NCI-H69 (cell line): ENCODE measurements at regions not wholly inside any gene's neighbourhood (a gene's known extent, or its start where the extent isn't known, plus 50 kb on each side); places are given as distances from the start of the nearest gene placed in this dataset.

ENCODE experiments used
- DNase-seq: peaks from one replicate; lab custom pipeline; 2025; lab: John Stamatoyannopoulos, UW

DNA sequence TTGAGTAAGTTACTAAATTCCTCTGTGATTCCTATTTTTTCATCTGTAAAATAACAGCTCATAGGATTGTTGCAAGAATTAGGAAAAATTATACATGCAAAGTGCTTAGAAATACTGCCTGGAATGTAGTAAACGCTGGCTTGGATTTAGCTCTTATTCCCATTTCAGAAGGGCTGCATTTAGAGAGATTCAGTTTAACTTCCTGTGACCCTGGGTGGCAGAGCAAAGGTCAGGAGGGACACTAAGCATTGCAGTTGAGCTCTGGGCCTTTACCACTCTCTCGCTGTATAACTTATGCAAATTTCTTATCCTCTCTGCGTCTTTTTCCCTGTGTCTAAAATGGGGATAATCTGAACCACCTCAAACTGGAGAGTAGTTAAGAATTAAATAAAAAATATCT lies 241.0 kb upstream of the POU3F1 start:
- no peak for DNase-seq

DNA sequence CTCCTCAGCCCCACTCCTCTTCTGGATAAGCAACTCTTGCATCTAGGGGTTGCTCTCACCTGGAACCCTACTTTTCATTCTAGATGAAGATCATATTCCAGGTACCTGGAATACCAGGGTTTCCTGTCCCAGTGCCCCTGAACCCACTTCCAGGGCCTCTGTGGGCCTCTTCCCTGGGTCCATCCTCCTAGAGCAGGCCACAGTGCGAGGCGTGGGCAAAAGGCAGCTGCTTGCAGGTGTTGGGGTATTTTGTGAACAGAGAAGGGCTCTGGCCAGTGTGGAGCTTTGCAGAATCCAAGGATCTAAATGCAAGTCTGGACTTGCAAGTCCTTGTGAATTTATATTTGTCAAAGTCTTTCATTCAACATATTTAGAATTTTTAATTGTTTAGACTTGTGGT lies 240.4 kb upstream of the POU3F1 start:
- DNase-seq, result no peak

DNA sequence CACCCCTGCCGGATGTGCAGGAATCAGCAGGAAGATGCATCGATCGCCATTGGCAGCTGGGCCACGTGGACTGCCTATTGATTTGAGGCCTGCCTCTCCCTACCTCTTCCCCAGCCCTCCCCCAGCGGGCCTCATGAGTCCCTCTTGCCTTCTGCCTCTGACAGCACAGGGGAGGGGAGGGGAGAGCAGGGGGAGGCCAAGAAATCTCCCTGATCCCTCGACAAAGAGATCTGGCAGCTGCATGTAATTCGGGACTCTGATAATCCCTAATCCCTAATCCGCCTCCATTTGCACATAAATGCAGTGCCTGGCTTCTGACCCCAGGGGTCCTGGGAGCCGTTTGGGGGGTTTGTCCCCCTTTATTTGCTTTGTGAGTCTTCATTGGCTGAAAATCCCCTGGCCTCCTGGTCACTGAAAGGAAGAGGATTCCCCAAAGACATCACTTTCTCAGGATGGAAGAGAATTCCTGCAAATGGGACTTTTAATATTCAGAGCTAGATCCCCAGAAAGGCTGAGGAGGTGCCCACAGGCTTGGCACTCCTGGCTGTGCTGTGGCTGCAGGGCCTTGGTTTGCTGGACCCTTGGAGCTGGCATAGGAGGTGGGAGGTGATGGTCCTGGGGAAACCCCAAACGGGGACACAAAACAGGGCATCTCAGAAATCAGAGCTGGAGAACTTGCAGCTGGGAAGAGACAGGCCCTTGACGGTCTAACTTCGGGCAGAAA lies 239.4 kb upstream of the POU3F1 start:
- no peak for DNase-seq

DNA sequence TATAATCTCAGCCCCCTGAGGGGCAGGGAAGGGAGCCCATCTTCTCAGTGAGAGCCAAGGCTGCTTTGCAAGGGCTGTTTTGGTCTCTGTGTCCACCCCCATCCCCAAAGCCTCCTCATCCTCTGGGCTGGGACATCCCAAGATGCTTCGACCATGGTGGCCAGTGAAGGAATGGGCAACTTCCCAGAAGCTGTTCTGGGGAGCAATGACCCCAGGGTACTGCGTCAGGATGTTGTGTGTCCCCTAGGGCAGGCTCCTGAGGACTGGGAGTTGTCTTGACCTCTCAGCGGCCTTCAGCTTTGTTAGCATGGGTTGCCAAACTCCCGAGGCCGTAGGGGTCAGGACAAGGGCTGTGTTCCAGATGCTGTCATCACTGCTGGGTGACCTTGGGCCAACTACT lies 238.4 kb upstream of the POU3F1 start:
- no peak for DNase-seq

DNA sequence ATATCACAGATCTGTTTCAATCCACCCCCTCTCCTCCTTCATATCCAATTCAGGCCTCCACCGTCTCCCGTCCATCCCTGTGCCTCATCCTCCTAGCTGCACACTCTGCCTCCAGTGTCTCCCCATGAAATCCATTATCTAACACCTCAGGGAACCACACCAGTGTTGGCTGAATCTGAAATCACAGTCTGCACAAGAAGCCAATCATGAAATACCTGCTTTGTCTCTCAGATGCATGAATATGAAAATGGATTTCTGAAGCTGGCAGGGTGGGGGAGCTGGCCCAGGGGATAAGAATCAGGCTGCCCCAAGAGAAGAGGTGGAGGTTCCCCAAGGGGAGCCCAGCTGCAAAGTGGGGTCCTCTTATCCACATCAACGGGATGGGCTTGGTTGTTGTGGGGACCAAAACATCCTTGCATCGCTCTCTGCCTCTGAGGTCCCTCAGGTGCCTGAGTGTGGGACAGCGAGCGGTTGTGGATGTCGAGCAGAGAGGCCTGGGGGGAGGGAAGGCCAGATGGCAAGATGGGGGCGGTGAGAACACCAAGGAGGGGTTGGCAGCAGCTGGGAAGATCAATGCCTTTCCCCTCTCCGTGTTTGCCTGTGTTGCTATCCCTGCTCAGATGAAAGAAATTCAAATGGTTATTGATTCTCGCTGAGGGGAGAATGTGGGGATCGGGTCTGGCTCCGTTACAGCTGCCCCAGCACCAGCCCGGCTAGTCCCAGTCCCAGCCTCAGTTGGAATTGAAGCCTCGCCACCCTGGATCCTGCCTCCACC lies 237.3 kb upstream of the POU3F1 start:
- DNase-seq, result no peak

DNA sequence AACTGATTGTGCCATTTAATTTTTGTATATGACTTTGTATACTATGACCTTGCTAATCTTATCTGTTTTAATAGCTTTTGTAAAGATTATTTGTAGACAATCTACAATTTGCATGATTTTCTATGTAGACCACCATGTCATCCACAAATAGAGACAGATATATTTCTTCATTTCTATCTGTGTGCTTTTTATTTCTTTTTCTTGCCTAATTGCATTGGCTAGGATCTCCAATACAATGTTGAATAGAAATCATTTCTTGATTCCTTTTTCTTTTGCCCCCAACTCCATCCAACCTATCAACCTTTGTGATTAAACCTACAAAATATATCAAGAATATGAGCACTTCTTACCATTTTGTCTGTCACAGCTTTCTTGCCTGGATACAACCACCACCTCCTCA lies 232.6 kb upstream of the POU3F1 start:
- no peak for DNase-seq

DNA sequence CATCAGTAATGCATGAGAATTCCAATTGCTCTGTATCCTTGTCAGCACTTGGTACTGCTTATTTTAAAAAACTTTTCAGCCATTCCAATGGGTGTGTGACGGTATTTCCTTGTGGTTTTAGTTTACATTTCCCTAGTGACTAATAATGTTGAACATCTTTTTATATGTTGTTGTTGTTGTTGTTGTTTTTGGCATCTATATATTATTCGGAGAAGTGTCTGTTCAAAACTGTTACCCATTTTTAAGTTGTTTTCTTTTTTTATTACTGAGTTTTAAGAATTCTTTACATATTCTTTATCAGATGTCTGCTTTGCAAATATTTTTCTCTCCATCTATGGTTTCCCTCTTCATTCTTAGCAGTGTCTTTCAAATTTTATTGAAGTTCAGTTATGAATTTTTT lies 231.1 kb upstream of the POU3F1 start:
- DNase-seq, result no peak

DNA sequence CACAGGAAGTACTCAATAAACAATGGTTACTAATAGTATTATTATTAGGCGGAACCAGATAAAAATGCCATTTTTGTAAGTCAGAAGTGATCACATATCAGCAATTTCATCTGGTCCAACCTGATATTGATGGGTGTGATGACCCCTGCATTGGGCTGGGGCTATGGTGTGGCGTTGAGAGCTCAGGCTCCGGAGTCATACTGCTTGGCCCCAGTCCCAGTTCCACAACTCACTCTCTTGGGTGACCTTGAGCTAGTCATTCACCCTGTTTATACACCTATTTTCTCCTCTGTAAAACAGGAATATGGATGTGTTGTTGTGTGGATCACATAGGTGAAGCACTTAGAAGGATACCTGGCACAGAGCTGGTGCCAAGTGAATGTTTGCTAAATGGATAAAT lies 229.4 kb upstream of the POU3F1 start:
- DNase-seq, result no peak

DNA sequence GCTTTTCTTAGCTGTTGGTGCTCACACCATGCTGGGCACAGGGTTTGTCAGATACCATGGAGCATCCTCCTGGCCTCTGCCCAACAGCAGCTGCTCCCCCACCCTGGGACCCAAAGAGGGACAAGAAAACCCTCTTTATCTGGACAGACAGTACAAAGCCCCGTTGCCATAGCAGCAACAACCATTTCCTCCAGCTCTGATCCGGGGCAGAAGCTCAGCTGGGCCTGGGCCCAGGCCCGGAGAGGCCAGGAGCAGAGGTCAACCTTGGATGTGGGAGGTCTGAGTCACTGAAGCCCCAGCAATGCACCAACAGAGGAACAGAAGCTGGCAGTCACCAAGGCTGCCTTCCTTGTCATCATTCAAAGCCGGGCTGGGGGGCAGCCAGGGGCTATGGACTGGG lies 228.4 kb upstream of the POU3F1 start:
- DNase-seq, result no peak

DNA sequence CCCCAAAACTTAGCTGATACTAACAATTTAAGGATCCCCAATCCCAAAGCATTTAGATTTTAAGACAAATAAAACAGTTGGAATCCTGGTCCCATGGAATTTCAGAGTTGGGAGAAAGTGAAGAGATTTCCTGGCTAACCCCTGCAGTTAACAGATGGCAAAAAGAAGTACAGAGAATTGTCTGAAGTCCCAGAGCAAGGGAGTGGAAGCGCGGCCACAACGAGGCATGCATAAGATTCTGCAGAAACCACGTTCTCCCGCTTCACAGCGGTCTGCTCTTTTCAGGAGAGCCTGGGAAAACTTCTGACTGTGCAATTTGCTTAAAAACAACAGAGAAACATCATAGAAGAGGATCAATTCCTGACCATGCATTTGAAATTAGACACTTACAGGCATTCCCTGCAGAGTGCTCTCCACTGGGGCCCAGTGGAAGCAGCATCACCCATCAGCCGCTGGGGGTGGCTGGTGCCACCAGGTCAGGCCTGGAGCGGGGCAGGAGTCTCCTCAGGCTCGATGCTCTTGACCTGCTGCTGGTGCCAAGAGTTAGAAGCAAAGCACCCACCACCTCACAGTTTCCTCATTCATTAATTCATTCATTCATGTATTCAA lies 226.7 kb upstream of the POU3F1 start:
- DNase-seq, result no peak

DNA sequence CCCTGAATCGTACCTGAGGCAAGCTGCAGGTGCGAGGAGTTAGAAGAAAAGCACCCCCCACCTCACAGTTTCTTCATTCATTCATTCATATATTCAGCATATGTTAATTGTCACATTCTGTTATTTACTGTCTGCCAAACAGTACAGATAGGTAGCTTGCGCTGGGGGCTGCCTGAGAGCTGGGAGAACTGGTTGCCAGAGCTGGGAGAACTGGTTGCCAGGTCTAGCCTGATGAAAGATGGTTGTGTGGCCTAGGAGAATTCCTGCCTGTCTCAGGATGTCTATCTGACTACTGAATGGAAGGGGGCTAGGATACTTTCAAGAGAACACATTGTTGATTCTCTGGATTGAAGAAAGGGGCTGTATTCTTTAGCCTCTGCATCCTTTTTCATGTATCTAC lies 225.9 kb upstream of the POU3F1 start:
- DNase-seq, result no peak

DNA sequence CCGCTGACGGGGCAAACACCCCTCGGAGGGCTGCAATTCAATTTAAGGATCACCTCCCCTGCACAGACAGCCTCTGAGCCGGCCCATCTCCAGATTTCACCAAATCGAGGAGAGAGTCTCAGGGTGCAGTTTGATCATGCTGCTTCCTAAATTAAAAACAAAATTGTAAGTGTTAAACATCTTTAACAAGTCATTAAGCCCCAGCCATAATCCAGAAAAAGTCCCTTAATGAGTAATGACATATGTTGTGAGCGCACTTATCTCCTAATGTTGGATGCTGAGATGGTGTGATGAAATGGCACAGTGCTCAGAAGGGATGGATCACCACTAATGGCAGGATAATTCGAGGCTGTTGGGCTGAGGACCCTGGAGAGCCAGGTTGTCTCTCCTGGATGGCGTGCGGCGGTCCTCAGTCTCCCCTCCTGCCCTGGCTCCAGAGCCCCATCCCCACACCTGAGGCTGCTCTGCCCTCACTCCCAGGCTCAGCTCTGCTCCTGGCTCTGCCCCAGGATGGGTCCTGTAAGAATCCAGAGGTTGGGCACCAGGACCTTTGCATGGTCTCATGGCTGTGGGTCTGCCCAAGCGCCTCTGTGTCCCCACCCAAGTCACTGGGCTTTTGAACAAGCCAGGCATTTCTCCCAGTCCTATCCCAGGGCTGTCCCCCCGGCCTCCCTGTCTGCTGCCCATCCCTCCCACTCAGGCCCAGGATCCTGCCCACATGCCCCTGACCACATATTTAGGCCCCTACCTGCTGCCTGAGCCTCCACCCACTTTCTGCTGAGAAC lies 224.4 kb upstream of the POU3F1 start:
- no peak for DNase-seq

DNA sequence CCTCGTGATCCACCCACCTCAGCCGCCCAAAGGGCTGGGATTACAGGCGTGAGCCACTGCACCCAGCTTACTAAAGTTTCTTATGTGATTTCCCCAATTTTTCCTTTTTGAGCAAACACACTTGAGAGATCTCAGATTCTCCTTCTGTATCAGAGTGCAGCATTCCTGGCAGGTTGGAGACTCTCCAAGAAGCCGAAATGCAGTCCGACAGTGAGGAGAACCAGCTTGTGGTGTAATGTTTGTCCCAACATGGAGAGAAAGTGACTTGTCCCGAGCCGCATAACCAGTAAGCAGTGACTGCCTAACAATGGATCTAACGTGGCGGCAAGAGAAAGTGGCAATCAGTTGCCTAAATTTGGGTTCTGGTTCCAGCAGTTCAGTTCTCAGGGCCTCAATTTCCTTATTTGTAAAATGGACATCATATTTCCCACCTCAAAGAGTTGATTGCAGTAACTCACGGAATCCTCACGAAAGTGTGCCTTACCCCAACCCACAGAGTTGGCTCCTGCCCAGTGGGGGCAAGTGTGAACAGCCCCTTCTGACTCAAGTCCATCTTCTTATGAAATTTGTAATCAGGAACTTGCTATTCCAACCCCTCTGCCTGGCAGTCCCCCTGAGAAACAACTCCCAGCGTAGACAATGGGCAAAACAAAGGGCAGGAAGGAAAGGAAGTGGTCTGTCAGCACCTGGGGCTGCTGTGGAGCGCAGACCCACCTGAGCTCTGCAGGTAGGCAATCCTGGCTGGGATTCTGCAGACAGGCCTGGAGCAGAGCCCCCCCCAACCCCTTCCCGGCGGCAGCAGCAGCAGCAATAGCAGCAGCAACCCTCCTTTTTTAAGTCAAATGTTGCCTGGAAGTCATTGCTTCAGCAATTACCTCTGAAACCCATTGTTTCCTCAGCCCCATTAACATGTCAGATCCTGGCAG lies 223.6 kb upstream of the POU3F1 start:
- DNase-seq, result peak; percentile 21

DNA sequence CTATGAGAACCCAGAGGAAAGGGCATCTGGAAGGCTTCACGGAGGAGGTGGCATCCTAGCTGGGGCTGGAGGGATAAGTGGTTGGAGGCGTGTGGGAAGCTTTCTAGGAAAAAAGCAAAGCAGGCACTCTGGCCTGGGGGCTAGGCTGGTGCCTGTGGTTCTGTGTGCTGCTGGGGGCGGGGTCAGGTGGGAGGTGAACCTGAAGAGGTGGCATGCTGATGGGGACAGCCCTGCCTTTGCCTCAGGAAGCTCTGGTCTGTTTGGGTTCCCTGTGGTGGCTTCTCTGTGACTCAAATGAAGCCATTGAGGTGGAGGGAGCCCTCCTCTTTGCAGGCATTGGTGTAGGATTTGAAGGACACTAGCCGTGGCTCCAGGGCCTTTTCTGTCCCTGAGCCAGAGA lies 221.6 kb upstream of the POU3F1 start:
- DNase-seq, result no peak

DNA sequence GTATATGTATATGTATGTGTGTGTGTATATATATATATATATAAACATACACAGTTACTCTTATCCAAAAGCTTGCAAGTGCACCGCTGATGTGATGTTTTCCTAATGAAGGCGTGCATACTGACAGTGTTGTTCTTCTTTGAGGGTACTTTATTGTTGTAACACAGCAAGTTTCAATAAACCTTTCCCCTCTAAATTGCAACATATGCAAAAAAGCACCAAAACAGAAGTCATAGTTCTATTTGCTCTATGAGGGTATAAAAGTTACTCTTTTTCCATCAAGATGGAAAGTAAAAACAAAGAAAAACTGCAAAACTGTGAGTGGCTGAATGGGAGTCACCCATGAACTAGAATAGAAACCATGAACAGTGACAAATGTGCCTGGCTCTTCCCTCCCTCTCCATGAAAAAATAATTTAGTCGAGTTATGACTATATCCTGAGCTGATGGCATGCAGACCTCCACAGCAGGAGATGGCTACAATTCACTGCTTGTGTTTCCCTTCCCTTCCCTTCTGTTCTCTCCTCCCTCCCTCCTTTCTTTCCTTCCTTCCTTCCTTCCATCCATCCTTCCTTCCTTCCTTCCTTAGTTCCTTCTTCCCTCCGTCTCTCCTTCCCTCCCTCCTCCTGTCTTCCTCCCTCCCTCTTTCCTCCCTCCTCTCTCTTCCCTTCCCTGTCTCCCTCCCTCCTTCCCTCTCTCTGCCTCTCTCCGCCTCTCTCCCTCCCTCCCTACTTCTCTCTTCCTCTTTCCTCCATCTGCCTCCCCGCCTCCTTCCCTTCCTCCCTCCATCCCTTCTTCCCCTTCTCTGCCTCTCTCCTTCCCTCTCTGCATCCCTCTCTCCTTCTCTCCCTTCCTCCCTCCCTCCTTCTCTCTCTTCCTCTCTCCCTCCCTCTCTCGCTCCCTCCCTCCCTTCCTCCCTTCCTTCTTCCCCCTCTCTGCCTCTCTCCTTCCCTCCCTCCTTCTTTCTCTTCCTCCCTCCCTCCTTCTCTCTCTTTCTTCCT lies 220.7 kb upstream of the POU3F1 start:
- DNase-seq, result no peak

DNA sequence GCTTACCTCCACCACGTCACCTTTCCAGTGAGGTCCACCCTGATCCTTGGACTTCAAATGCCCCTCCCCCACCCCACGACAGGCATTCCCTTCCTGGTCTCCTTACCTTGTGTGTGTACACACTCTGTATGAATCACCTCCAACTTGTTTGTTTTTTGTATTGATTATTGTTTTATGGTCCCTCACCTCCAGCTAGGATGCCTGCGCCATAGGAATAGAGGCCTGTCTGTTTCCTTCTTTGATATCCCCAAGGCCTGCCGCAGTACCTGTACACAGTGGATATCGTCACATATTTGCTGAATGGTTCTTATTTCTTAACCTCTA lies 219.6 kb upstream of the POU3F1 start:
- no peak for DNase-seq

DNA sequence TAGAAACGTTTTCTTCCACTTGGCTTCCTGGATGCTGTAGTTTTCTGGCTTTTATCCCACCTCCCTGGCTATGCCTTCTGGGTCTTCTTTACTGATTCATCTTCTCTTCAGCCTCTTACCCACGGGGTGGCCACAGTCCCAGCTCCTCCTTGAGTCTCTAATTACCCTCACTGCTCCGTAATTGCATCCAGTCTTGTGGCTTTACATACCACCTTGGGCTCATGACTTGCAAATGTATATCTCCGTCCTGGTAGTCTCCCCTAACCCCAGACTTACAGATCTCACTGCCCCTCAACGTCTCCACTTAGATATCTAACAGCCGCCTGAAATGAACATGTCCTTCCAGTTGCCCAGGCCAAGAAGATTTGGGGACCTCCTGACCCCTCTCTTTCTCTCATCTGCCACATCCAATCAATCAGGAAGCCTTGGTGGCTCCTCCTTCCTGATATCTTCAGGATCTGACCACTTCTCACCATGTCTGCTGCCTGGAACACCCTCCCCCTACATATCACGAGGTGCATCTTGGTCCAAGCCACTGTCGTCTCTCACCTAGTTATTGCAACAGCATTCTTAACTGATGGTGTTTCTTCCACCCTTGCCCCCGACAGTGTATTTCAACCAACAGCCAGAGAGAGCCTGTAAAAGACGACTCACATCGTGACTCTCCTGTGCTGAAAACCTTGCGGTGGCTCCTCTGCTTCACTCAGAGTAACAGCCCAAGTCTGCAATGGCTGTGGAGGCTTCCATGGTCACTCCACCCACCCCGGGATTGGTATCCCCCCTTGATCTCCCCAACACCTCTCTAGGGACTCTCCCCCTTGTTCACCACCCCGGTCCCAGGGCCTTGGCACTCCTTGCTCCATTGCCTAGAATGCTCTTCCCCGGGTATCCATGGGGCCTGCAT lies 219.0 kb upstream of the POU3F1 start:
- no peak for DNase-seq

DNA sequence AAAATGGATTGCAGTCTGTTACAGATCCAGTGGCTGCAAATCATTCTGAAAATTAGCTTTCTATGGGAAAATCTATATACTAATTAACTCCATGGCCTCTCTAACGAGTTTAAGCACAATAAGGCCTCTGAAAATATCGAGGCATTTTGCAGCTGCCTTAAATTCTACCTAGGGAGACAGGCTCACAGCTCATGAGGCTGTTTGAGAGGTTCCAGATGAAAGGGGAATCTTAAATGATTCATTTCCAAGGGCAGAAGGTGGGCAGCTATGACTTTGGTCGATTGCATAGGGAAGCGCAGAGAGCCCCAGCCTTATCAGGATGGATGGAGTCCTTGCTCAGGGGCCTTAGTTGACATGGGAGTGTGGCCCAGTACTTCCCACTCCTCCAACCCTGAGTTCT lies 216.8 kb upstream of the POU3F1 start:
- DNase-seq, result no peak

DNA sequence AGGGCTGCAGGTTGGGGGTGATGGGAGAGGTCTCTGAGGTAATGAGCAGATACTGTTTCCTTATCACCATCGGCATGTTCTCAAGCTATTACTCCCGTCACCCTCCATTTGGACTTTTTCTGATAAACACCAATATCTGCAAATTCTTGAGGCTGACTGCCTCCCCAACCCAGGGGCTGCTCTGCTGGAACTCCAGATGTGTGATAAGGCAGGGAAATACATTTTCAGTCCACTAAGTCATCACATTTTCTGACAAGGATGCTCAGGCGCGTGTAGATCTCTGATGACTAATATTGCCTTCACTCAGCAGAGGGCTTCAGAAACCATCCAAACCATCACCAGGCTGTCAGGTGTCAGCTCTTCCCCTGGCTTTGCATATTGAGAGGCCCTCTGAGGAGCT lies 215.0 kb upstream of the POU3F1 start:
- DNase-seq, result no peak
